ENCODE measurements at regions not wholly inside any gene's neighbourhood (a gene's known extent, or its start where the extent isn't known, plus 50 kb on each side); places are given as distances from the start of the nearest gene placed in this dataset.

- no peak overlapping the region for H3T11ph ChIP-seq (ENCODE audit: low read length)
- no peak for TF ChIP-seq CTCF (conservative IDR thresholded peaks at IDR 0.05)
- no peaks in the 10 kb centered on the region for H3K23me2 ChIP-seq (ENCODE audit: insufficient read length, low read depth, low read length, poor library complexity, severe bottlenecking)
- no peak overlapping the region for H3K4ac ChIP-seq (ENCODE audit: low read depth, low read length)
- Mint-ChIP-seq H3K4me1 (peaks cover 6 to 9% of the 10 kb centered on the region in 2 experiments), H3K27me3 (ENCODE audit: low read depth) (no peaks in the 10 kb centered on the region), H3K27ac (no peak overlapping the region), H3K4me3 (no peak overlapping the region), H3K36me3 (ENCODE audit: insufficient read depth in 1 of 3, low read depth in 3 of 3) (peaks cover 23 to 38% (median 34%) of the 10 kb centered on the region in 3 experiments), H3K9me3 (peaks cover 32 to 41% of the 10 kb centered on the region in 2 experiments)
- no peak overlapping the region for H4K8ac ChIP-seq (replicated peaks; ENCODE audit: insufficient read length, low read depth, low read length)
- H2BK5ac ChIP-seq (ENCODE audit: insufficient read length, low read length) = no peak overlapping the region
- H3K9ac ChIP-seq (ENCODE audit: extremely low read depth, insufficient read length, low read length) = no peak overlapping the region
- H2BK15ac ChIP-seq (ENCODE audit: low read depth, low read length) = no peak overlapping the region
- no peak overlapping the region for H4K5ac ChIP-seq (ENCODE audit: insufficient read length, low read depth, low read length)
- no peak overlapping the region for H2BK12ac ChIP-seq (ENCODE audit: insufficient read length, low read depth, low read length)
- H3K27me3 ChIP-seq (ENCODE audit: insufficient read depth, low read length) = no peaks in the 10 kb centered on the region
- H4K20me1 ChIP-seq (ENCODE audit: control insufficient read depth, insufficient read depth, insufficient read length) = no peaks in the 10 kb centered on the region
- WGBS (ENCODE audit: extremely low coverage, insufficient read length, low lambda C conversion rate) = no CpG with 5 or more reads among the region's 3 CpGs
- DNase-seq = no peak
- H2BK120ac ChIP-seq (ENCODE audit: low read depth, low read length, poor library complexity, severe bottlenecking) = no peak overlapping the region
- no peak overlapping the region for H4K91ac ChIP-seq (ENCODE audit: insufficient read length, low read depth, low read length)
- H2AK5ac ChIP-seq (ENCODE audit: insufficient read length, low read length) = no peak overlapping the region
- H3K56ac ChIP-seq (ENCODE audit: insufficient read length, low read depth, low read length) = no peak overlapping the region
- H3K9me3 ChIP-seq (ENCODE audit: control insufficient read depth, low read depth, low read length) = peaks cover 24% of the 10 kb centered on the region
- no peak overlapping the region for H3K27ac ChIP-seq (ENCODE audit: insufficient read length, low read depth, low read length)
- H3K4me2 ChIP-seq (ENCODE audit: insufficient read depth, insufficient read length, low read length) = no peak overlapping the region
- no peaks in the 10 kb centered on the region for H3K79me1 ChIP-seq (ENCODE audit: insufficient read depth, low read depth, low read length, poor library complexity, severe bottlenecking)
- no peaks in the 10 kb centered on the region for H3K4me1 ChIP-seq (ENCODE audit: insufficient read depth, low read length)
- H3K23ac ChIP-seq (ENCODE audit: insufficient read length, low read depth, low read length) = no peak overlapping the region
- no peaks in the 10 kb centered on the region for H3K79me2 ChIP-seq (ENCODE audit: insufficient read depth, low read length)
- H3K18ac ChIP-seq (ENCODE audit: insufficient read length, low read depth, low read length) = no peak overlapping the region
- no peak overlapping the region for H3K14ac ChIP-seq (ENCODE audit: insufficient read depth, low read length)
- no peak overlapping the region for H2AFZ ChIP-seq (ENCODE audit: low read length)
- H2BK20ac ChIP-seq (ENCODE audit: low read depth, low read length, poor library complexity, severe bottlenecking) = no peak overlapping the region
These were observed 197.1 kb downstream of the ICE1 start for GRCh38 chr5:5619546-5619945.
